Lower leg skin (tissue), 4 donors: ENCODE measurements at regions not wholly inside any gene's neighbourhood (a gene's known extent, or its start where the extent isn't known, plus 50 kb on each side); places are given as distances from the start of the nearest gene placed in this dataset.

Experiments used
- DNase-seq, 2 donors: peaks; one replicate each; pipeline ENCODE4 v3.0.0-alpha.2; 2019; ENCODE audit warnings: low spot score in 2 of 2
- H3K4me3 ChIP-seq: fragments of 200-600 bp; sonication (generic); 2 replicates; pipeline ENCODE4 v1.5.1; 2017; ENCODE audit warnings: mild to moderate bottlenecking, low read depth; ENCODE audit not compliant: poor library complexity, severe bottlenecking
- CTCF ChIP-seq, 3 donors: fragments of 450-650 bp; IDR thresholded peaks; one replicate each; pipeline ENCODE4 v1.5.1; 2016; ENCODE audit warnings: antibody characterized with exemption in 3 of 3, mild to moderate bottlenecking in 3 of 3, moderate library complexity in 2 of 3
- POLR2A ChIP-seq, 2 donors: fragments of 450-650 bp; IDR thresholded peaks; one replicate each; pipeline ENCODE4 v1.6.1; 2016 to 2017; ENCODE audit warnings: antibody characterized with exemption in 2 of 2, mild to moderate bottlenecking in 1 of 2, moderate library complexity in 1 of 2
- WGBS, 2 donors: methylation state at CpG; one replicate each; pipeline ENCODE4 v1.1.5; 2018; 5-methylcytosine and 5-hydroxymethylcytosine counted together
- intact Hi-C: fragments of 100-400 bp; cut with DNase I; formaldehyde crosslinking; loops from one replicate; pipeline ENCODE4 v1.15.0; 2023; ENCODE audit warnings: low total_unique reads

DNA sequence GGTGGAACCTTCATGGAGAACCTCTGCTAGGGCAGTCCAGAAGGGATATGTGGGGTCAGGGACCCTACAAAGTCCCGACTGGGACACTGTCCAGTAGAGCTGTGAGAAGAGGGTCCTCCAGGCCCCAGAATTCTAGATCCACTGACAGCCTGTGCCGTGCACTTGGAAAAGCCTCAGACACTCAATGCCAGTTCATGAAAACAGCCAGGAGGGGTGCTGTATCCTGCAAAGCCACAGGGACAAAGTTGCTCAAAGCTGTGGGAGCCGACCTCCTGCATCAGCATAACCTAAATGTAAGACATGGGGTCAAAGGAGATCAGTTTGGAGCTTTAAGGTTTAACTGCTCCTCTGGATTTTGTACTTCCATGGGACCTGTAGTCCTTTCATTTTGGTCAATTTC, 448.8 kb upstream of the CADM2 start:
- intact Hi-C loops, result no loop called here
- DNase-seq, result no peak
- WGBS, 2 donors, result 73 to 86% methylated on average over 3 of the region's 3 CpGs

GRCh38 chr3:84522893-84523292, 435.9 kb upstream of the CADM2 start:
- TF ChIP-seq CTCF (IDR thresholded peaks at IDR 0.05), result no peak
- TF ChIP-seq POLR2A (IDR thresholded peaks at IDR 0.05), result no peak
- DNase-seq, result no peak
- intact Hi-C loops, result no loop called here
- WGBS, 2 donors, result 85 to 91% methylated on average over 6 of the region's 6 CpGs
- H3K4me3 ChIP-seq, result no peak overlapping the region

More for the DNA sequence above, 448.8 kb upstream of the CADM2 start:
- H3K4me3 ChIP-seq, result no peak overlapping the region
- no peak for TF ChIP-seq POLR2A (IDR thresholded peaks at IDR 0.05)
- no peak for TF ChIP-seq CTCF (IDR thresholded peaks at IDR 0.05)

- TF ChIP-seq CTCF (IDR thresholded peaks at IDR 0.05), result no peak
- TF ChIP-seq POLR2A (IDR thresholded peaks at IDR 0.05), result no peak
- H3K4me3 ChIP-seq, result no peak overlapping the region
- intact Hi-C loops, result no loop called here
- WGBS, 2 donors, result 62 to 80% methylated on average over 3 of the region's 3 CpGs
- no peak for DNase-seq
Observed at GRCh38 chr3:84536916-84537315, 421.9 kb upstream of the CADM2 start.

DNA sequence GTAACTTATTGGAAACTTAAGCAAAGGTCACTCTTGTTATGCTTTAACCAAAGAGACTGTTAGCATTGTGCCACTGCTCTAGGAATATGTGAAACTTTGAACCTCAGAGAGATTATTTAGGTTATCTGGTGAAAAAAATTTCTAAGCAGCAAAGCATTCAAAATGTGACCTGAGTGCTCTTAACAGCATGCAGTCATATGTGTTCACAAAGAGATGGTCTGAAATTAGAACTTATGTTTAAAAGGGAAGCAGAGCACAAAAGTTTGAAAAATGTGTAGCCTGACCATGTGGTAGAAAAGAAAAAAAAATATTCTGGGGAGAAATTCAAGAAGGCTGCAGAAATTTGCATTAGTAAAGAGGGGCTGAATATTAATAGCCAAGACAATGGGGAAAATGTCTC, 420.2 kb upstream of the CADM2 start:
- no peak overlapping the region for H3K4me3 ChIP-seq
- TF ChIP-seq POLR2A (IDR thresholded peaks at IDR 0.05) (no peak), CTCF (IDR thresholded peaks at IDR 0.05) (no peak)
- no peak for DNase-seq
- intact Hi-C loops, result no loop called here

DNA sequence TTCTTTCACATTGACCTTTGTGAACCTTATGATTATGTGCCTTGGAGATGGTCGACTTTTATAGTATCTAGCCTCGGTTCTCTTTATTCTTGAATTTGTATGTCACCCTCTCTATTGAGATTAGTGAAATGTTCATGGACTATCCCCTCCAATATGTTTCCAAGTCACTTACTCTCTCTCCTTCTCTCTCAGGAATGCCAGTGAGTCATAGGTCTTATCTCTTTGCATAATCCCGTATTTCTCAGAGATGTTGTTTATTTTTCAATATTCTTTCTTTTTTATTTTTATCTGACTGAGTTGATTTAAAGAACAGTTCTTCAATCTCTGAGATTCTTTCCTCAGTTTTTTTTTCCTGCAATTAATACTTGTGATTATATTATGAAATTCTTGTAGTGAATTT, 411.6 kb upstream of the CADM2 start:
- intact Hi-C loops, result no loop called here
- H3K4me3 ChIP-seq, result no peak overlapping the region
- 71 to 74% methylated on average over 3 of the region's 3 CpGs for WGBS, 2 donors
- DNase-seq, result no peak
- no peak for TF ChIP-seq CTCF (IDR thresholded peaks at IDR 0.05)
- no peak for TF ChIP-seq POLR2A (IDR thresholded peaks at IDR 0.05)
